Thymus (tissue), 11 donors: ENCODE measurements at regions not wholly inside any gene's neighbourhood (a gene's known extent, or its start where the extent isn't known, plus 50 kb on each side); places are given as distances from the start of the nearest gene placed in this dataset.
"Not testable (repeated sequence)": the region's sequence is repeated elsewhere in the genome, so short reads cannot be mapped to it uniquely, and the experiment has no call there.

ENCODE experiments used
- DNase-seq, 9 donors: peaks; one replicate each; pipeline ENCODE4 v3.0.0-alpha.2; 2013; ENCODE audit warnings: low spot score in 9 of 9, low read depth in 6 of 9, missing footprints in 1 of 9
- H3K27ac ChIP-seq, 2 donors: one replicate each; pipeline ENCODE4 v1.5.1; 2013; ENCODE audit warnings: control low read depth in 1 of 2, low read depth in 1 of 2, low read length in 1 of 2, mild to moderate bottlenecking in 1 of 2, moderate library complexity in 1 of 2
- H3K27me3 ChIP-seq, 2 donors: one replicate each; pipeline ENCODE4 v1.5.1; 2013; ENCODE audit warnings: low read length in 1 of 2; ENCODE audit not compliant: control insufficient read depth in 2 of 2, insufficient read depth in 1 of 2
- H3K36me3 ChIP-seq, 2 donors: one replicate each; pipeline ENCODE4 v1.5.1; 2013; ENCODE audit warnings: low read length in 1 of 2, mild to moderate bottlenecking in 1 of 2, moderate library complexity in 1 of 2; ENCODE audit not compliant: control insufficient read depth in 2 of 2, insufficient read depth in 2 of 2
- H3K4me1 ChIP-seq, 2 donors: one replicate each; pipeline ENCODE4 v1.5.1; 2013; ENCODE audit warnings: low read length in 2 of 2; ENCODE audit not compliant: control insufficient read depth in 2 of 2, insufficient read depth in 2 of 2
- H3K4me3 ChIP-seq, 2 donors: one replicate each; pipeline ENCODE4 v1.5.1; 2013; ENCODE audit warnings: low read length in 2 of 2, control low read depth in 1 of 2, mild to moderate bottlenecking in 1 of 2
- H3K9me3 ChIP-seq, 2 donors: one replicate each; pipeline ENCODE4 v1.5.1; 2013; ENCODE audit warnings: low read length in 1 of 2, mild to moderate bottlenecking in 1 of 2; ENCODE audit not compliant: control insufficient read depth in 2 of 2, insufficient read depth in 1 of 2
- WGBS: extraction: QIAGEN DNeasy Blood & Tissue Kit; methylation state at CpG from one replicate; pipeline ENCODE4 v1.1.7; 2013; 5-methylcytosine and 5-hydroxymethylcytosine counted together
- donor health status: healthy.

- no peak for DNase-seq
- H3K27ac ChIP-seq = peak overlapping the region; percentile 19 to 42
These were observed 88.5 kb upstream of the METAP2 start for GRCh38 chr12:95385246-95386035.

GRCh38 chr12:95386051-95386450 is 87.9 kb upstream of the METAP2 start:
- Histone ChIP-seq H3K36me3 (no peaks in the 10 kb centered on the region), H3K9me3 (no peaks in the 10 kb centered on the region), H3K4me3 (no peak overlapping the region), H3K27me3 (no peaks in the 10 kb centered on the region), H3K4me1 (peaks cover 8 to 11% of the 10 kb centered on the region in 2 donors), H3K27ac (no peak overlapping the region)
- 97% methylated on average over 1 of the region's 1 CpG for WGBS
- no peak for DNase-seq

More at GRCh38 chr12:95385246-95386035, 88.5 kb upstream of the METAP2 start:
- H3K4me3 ChIP-seq = no peak overlapping the region
- H3K36me3 ChIP-seq = no peaks in the 10 kb centered on the region
- no peaks in the 10 kb centered on the region for H3K27me3 ChIP-seq
- H3K4me1 ChIP-seq = peaks cover 3 to 7% of the 10 kb centered on the region in 2 donors
- no peaks in the 10 kb centered on the region for H3K9me3 ChIP-seq
- WGBS = 88% methylated on average over 12 of the region's 12 CpGs

GRCh38 chr12:95388260-95388659 is 85.7 kb upstream of the METAP2 start:
- H3K27me3 ChIP-seq, H3K27ac ChIP-seq, H3K9me3 ChIP-seq, H3K4me3 ChIP-seq, H3K36me3 ChIP-seq, DNase-seq: not testable (repeated sequence)
- 95% methylated on average over 10 of the region's 10 CpGs for WGBS
- peaks cover 8 to 11% of the 10 kb centered on the region in 2 donors for H3K4me1 ChIP-seq

GRCh38 chr12:95390192-95390591 is 83.8 kb upstream of the METAP2 start:
- no peaks in the 10 kb centered on the region for H3K36me3 ChIP-seq
- H3K27ac ChIP-seq = peak overlapping the region in 1 of 2 donors; percentile 73
- peak; percentile 9 to 73 (median 43) for DNase-seq
- 87% methylated on average over 1 of the region's 1 CpG for WGBS
- H3K4me3 ChIP-seq = no peak overlapping the region
- H3K4me1 ChIP-seq = peaks cover 8 to 11% of the 10 kb centered on the region in 2 donors
- peaks cover 0 to 10% of the 10 kb centered on the region in 2 donors for H3K9me3 ChIP-seq
- H3K27me3 ChIP-seq = no peaks in the 10 kb centered on the region

GRCh38 chr12:95390932-95391331 is 83.0 kb upstream of the METAP2 start:
- 89% methylated on average over 3 of the region's 3 CpGs for WGBS
- H3K9me3 ChIP-seq = peaks cover 0 to 10% of the 10 kb centered on the region in 2 donors
- H3K27me3 ChIP-seq = no peaks in the 10 kb centered on the region
- no peaks in the 10 kb centered on the region for H3K36me3 ChIP-seq
- H3K27ac ChIP-seq = peak overlapping the region in 1 of 2 donors; percentile 74
- DNase-seq = no peak
- no peak overlapping the region for H3K4me3 ChIP-seq
- H3K4me1 ChIP-seq = peaks cover 8 to 11% of the 10 kb centered on the region in 2 donors

GRCh38 chr12:95393191-95393790 is 80.7 kb upstream of the METAP2 start:
- peaks cover 0 to 10% of the 10 kb centered on the region in 2 donors for H3K9me3 ChIP-seq
- peaks cover 11 to 12% of the 10 kb centered on the region in 2 donors for H3K4me1 ChIP-seq
- DNase-seq = no peak
- H3K27ac ChIP-seq = no peak overlapping the region
- WGBS = 97% methylated on average over 3 of the region's 3 CpGs
- no peaks in the 10 kb centered on the region for H3K27me3 ChIP-seq
- no peaks in the 10 kb centered on the region for H3K36me3 ChIP-seq
- no peak overlapping the region for H3K4me3 ChIP-seq

GRCh38 chr12:95395696-95396095 is 78.3 kb upstream of the METAP2 start:
- Histone ChIP-seq H3K27ac (no peak overlapping the region), H3K4me3 (no peak overlapping the region), H3K27me3 (peaks cover 0 to 5% of the 10 kb centered on the region in 2 donors), H3K4me1 (peaks cover 3 to 6% of the 10 kb centered on the region in 2 donors), H3K36me3 (no peaks in the 10 kb centered on the region), H3K9me3 (peaks cover 0 to 10% of the 10 kb centered on the region in 2 donors)
- WGBS = 15% methylated on average over 1 of the region's 1 CpG
- DNase-seq = no peak

- 77% methylated on average over 4 of the region's 4 CpGs for WGBS
- H3K27ac ChIP-seq = peak overlapping the region in 1 of 2 donors; percentile 56
These were observed 77.0 kb upstream of the METAP2 start for GRCh38 chr12:95396849-95397468.

GRCh38 chr12:95397571-95397970 is 76.4 kb upstream of the METAP2 start:
- H3K4me3 ChIP-seq = no peak overlapping the region
- H3K9me3 ChIP-seq = peaks cover 0 to 10% of the 10 kb centered on the region in 2 donors
- no peak for DNase-seq
- peaks cover 0 to 4% of the 10 kb centered on the region in 2 donors for H3K4me1 ChIP-seq
- 72% methylated on average over 5 of the region's 5 CpGs for WGBS
- no peak overlapping the region for H3K27ac ChIP-seq
- H3K27me3 ChIP-seq = peaks cover 0 to 8% of the 10 kb centered on the region in 2 donors
- no peaks in the 10 kb centered on the region for H3K36me3 ChIP-seq

More at GRCh38 chr12:95396849-95397468, 77.0 kb upstream of the METAP2 start:
- H3K4me1 ChIP-seq = peaks cover 0 to 4% of the 10 kb centered on the region in 2 donors
- DNase-seq = peak in 1 of 9 donors; percentile 46
- H3K9me3 ChIP-seq = peaks cover 0 to 10% of the 10 kb centered on the region in 2 donors
- no peaks in the 10 kb centered on the region for H3K36me3 ChIP-seq
- H3K27me3 ChIP-seq = peaks cover 0 to 7% of the 10 kb centered on the region in 2 donors
- no peak overlapping the region for H3K4me3 ChIP-seq
